ENCODE measurements at regions not wholly inside any gene's neighbourhood (a gene's known extent, or its start where the extent isn't known, plus 50 kb on each side); places are given as distances from the start of the nearest gene placed in this dataset.

GRCh38 chr2:128984081-128984480 lies 665.4 kb upstream of the HS6ST1 start:
- intact Hi-C loops (cut with micrococcal nuclease): no loop called here
- DNase-seq: no peak
- CTCF ChIA-PET: no interaction called here

GRCh38 chr2:128984855-128985254 lies 666.2 kb upstream of the HS6ST1 start:
- Histone ChIP-seq H3K4me3 (ENCODE audit: low read length) (no peak overlapping the region), H3K4me1 (ENCODE audit: insufficient read depth, low read length) (no peaks in the 10 kb centered on the region), H3K9me2 (replicated peaks; ENCODE audit: low read length) (no peaks in the 10 kb centered on the region), H3K9ac (ENCODE audit: low read length) (no peak overlapping the region), H4K20me1 (ENCODE audit: low read length) (no peaks in the 10 kb centered on the region), H3F3A (ENCODE audit: low read length, unreplicated experiment) (no peaks in the 10 kb centered on the region), H3K9me3 (ENCODE audit: low read length) (no peaks in the 10 kb centered on the region), H3K36me3 (ENCODE audit: low read depth, low read length) (no peaks in the 10 kb centered on the region), H2AFZ (ENCODE audit: low read length) (no peak overlapping the region), H3K27me3 (ENCODE audit: low read length) (no peaks in the 10 kb centered on the region), H3K27ac (ENCODE audit: low read length) (no peak overlapping the region), H3K4me2 (ENCODE audit: low read length) (no peak overlapping the region), H3K79me2 (ENCODE audit: low read length) (no peaks in the 10 kb centered on the region)
- no peak for DNase-seq
- TF ChIP-seq CTCF (conservative IDR thresholded peaks at IDR 0.05; ENCODE audit: low read depth, low read length) (no peak), EZH2 (IDR thresholded peaks at IDR 0.05; ENCODE audit: low read length, unreplicated experiment) (no peak), EZH2phosphoT487 (IDR thresholded peaks at IDR 0.05; ENCODE audit: borderline replicate concordance, low read length) (no peak)
- intact Hi-C loops (cut with micrococcal nuclease): no loop called here
- no peak for ATAC-seq
- BruUV-seq (replicated peaks): no TSS peak
- ChIA-PET POLR2A (ENCODE audit: unreplicated experiment) (no interaction called here), CTCF (no interaction called here)

More at GRCh38 chr2:128984081-128984480, 665.4 kb upstream of the HS6ST1 start:
- Histone ChIP-seq H3K4me3 (ENCODE audit: low read length) (no peak overlapping the region), H2AFZ (ENCODE audit: low read length) (no peak overlapping the region), H3K36me3 (ENCODE audit: low read depth, low read length) (no peaks in the 10 kb centered on the region), H3K4me1 (ENCODE audit: insufficient read depth, low read length) (no peaks in the 10 kb centered on the region), H3K9me2 (replicated peaks; ENCODE audit: low read length) (no peaks in the 10 kb centered on the region), H3K27ac (ENCODE audit: low read length) (no peak overlapping the region), H3F3A (ENCODE audit: low read length, unreplicated experiment) (no peaks in the 10 kb centered on the region), H3K9ac (ENCODE audit: low read length) (no peak overlapping the region), H3K79me2 (ENCODE audit: low read length) (no peaks in the 10 kb centered on the region), H3K4me2 (ENCODE audit: low read length) (no peak overlapping the region), H3K27me3 (ENCODE audit: low read length) (no peaks in the 10 kb centered on the region), H3K9me3 (ENCODE audit: low read length) (no peaks in the 10 kb centered on the region), H4K20me1 (ENCODE audit: low read length) (no peaks in the 10 kb centered on the region)
- POLR2A ChIA-PET (ENCODE audit: unreplicated experiment): no interaction called here
- BruUV-seq (replicated peaks): no TSS peak
- TF ChIP-seq CTCF (conservative IDR thresholded peaks at IDR 0.05; ENCODE audit: low read depth, low read length) (no peak), EZH2 (IDR thresholded peaks at IDR 0.05; ENCODE audit: low read length, unreplicated experiment) (no peak)
- no peak for ATAC-seq

GRCh38 chr2:128986026-128986715 lies 667.5 kb upstream of the HS6ST1 start:
- CTCF ChIA-PET: no interaction called here
- no peaks in the 10 kb centered on the region for H3K9me2 ChIP-seq (replicated peaks; ENCODE audit: low read length)
- POLR2A ChIA-PET (ENCODE audit: unreplicated experiment): no interaction called here
- no peak overlapping the region for H3K4me3 ChIP-seq (ENCODE audit: low read length)
- no peaks in the 10 kb centered on the region for H3K36me3 ChIP-seq (ENCODE audit: low read depth, low read length)
- no peaks in the 10 kb centered on the region for H3K79me2 ChIP-seq (ENCODE audit: low read length)
- H3K9ac ChIP-seq (ENCODE audit: low read length): no peak overlapping the region
- no peaks in the 10 kb centered on the region for H3K27me3 ChIP-seq (ENCODE audit: low read length)
- H3K4me1 ChIP-seq (ENCODE audit: insufficient read depth, low read length): no peaks in the 10 kb centered on the region
- TF ChIP-seq EZH2phosphoT487 (IDR thresholded peaks at IDR 0.05; ENCODE audit: borderline replicate concordance, low read length): no peak
- no peak for TF ChIP-seq EZH2 (IDR thresholded peaks at IDR 0.05; ENCODE audit: low read length, unreplicated experiment)
- TF ChIP-seq CTCF (conservative IDR thresholded peaks at IDR 0.05; ENCODE audit: low read depth, low read length): no peak
- H3K27ac ChIP-seq (ENCODE audit: low read length): no peak overlapping the region
- DNase-seq: no peak
- H3K9me3 ChIP-seq (ENCODE audit: low read length): no peaks in the 10 kb centered on the region
- H4K20me1 ChIP-seq (ENCODE audit: low read length): no peaks in the 10 kb centered on the region
- BruUV-seq (replicated peaks): no TSS peak
- no peak overlapping the region for H3K4me2 ChIP-seq (ENCODE audit: low read length)
- ATAC-seq: no peak
- intact Hi-C loops (cut with micrococcal nuclease): no loop called here
- no peak overlapping the region for H2AFZ ChIP-seq (ENCODE audit: low read length)
- H3F3A ChIP-seq (ENCODE audit: low read length, unreplicated experiment): no peaks in the 10 kb centered on the region
